ENCODE measurements at regions not wholly inside any gene's neighbourhood (a gene's known extent, or its start where the extent isn't known, plus 50 kb on each side); places are given as distances from the start of the nearest gene placed in this dataset.

- TF ChIP-seq, protein P1, sequence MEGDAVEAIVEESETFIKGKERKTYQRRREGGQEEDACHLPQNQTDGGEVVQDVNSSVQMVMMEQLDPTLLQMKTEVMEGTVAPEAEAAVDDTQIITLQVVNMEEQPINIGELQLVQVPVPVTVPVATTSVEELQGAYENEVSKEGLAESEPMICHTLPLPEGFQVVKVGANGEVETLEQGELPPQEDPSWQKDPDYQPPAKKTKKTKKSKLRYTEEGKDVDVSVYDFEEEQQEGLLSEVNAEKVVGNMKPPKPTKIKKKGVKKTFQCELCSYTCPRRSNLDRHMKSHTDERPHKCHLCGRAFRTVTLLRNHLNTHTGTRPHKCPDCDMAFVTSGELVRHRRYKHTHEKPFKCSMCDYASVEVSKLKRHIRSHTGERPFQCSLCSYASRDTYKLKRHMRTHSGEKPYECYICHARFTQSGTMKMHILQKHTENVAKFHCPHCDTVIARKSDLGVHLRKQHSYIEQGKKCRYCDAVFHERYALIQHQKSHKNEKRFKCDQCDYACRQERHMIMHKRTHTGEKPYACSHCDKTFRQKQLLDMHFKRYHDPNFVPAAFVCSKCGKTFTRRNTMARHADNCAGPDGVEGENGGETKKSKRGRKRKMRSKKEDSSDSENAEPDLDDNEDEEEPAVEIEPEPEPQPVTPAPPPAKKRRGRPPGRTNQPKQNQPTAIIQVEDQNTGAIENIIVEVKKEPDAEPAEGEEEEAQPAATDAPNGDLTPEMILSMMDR (IDR thresholded peaks at IDR 0.05), result no peak
- TF ChIP-seq POLR2A (IDR thresholded peaks at IDR 0.05) (no peak), POLR2AphosphoS5 (IDR thresholded peaks at IDR 0.05) (no peak), EP300 (IDR thresholded peaks at IDR 0.05) (no peak)
These were observed 516.8 kb upstream of the MARCKS start for GRCh38 chr6:113340371-113340770.
